GM18909 (cell line): ENCODE measurements at regions not wholly inside any gene's neighbourhood (a gene's known extent, or its start where the extent isn't known, plus 50 kb on each side); places are given as distances from the start of the nearest gene placed in this dataset.
"Not testable (repeated sequence)": the region's sequence is repeated elsewhere in the genome, so short reads cannot be mapped to it uniquely, and the experiment has no call there.

Experiments
- ATAC-seq: cut with Tn5 transposase; IDR thresholded peaks from one replicate; pipeline ENCODE4 v1.9.1; 2021; ENCODE audit warnings: mild to moderate bottlenecking; ENCODE audit not compliant: unreplicated experiment, poor library complexity

- ATAC-seq: not testable (repeated sequence)
Observed at GRCh38 chrX:128674326-128675086, 622.3 kb upstream of the ACTRT1 start.

GRCh38 chrX:128664211-128664610 lies 612.0 kb upstream of the ACTRT1 start:
- no peak for ATAC-seq

GRCh38 chrX:128653524-128654060 lies 601.4 kb upstream of the ACTRT1 start:
- ATAC-seq: no peak

- no peak for ATAC-seq
Observed at GRCh38 chrX:128650326-128650725, 598.1 kb upstream of the ACTRT1 start.

GRCh38 chrX:128634754-128635153 lies 582.6 kb upstream of the ACTRT1 start:
- ATAC-seq: no peak

GRCh38 chrX:128623361-128623760 lies 571.2 kb upstream of the ACTRT1 start:
- no peak for ATAC-seq

- no peak for ATAC-seq
Observed at GRCh38 chrX:128622296-128622695, 570.1 kb upstream of the ACTRT1 start.

GRCh38 chrX:128619490-128619889 lies 567.3 kb upstream of the ACTRT1 start:
- ATAC-seq: no peak

GRCh38 chrX:128616933-128617332 lies 564.7 kb upstream of the ACTRT1 start:
- ATAC-seq: no peak

GRCh38 chrX:128606817-128607216 lies 554.6 kb upstream of the ACTRT1 start:
- not testable (repeated sequence) for ATAC-seq

GRCh38 chrX:128606357-128606756 lies 554.2 kb upstream of the ACTRT1 start:
- ATAC-seq: not testable (repeated sequence)

- no peak for ATAC-seq
Observed at GRCh38 chrX:128601706-128602105, 549.5 kb upstream of the ACTRT1 start.

- ATAC-seq: no peak
Observed at GRCh38 chrX:128599632-128600031, 547.4 kb upstream of the ACTRT1 start.

GRCh38 chrX:128582036-128582435 lies 529.8 kb upstream of the ACTRT1 start:
- no peak for ATAC-seq

GRCh38 chrX:128581615-128582014 lies 529.4 kb upstream of the ACTRT1 start:
- ATAC-seq: no peak

GRCh38 chrX:128543114-128543513 lies 490.9 kb upstream of the ACTRT1 start:
- ATAC-seq: no peak

- ATAC-seq: peak; percentile 50
Observed at GRCh38 chrX:128518508-128518907, 466.3 kb upstream of the ACTRT1 start.

GRCh38 chrX:128517691-128518090 lies 465.5 kb upstream of the ACTRT1 start:
- no peak for ATAC-seq

- ATAC-seq: no peak
Observed at GRCh38 chrX:128504496-128504895, 452.3 kb upstream of the ACTRT1 start.

- no peak for ATAC-seq
Observed at GRCh38 chrX:128464116-128464515, 411.9 kb upstream of the ACTRT1 start.

- ATAC-seq: no peak
Observed at GRCh38 chrX:128460835-128461234, 408.6 kb upstream of the ACTRT1 start.

GRCh38 chrX:128458888-128459287 lies 406.7 kb upstream of the ACTRT1 start:
- no peak for ATAC-seq
